ENCODE measurements at regions not wholly inside any gene's neighbourhood (a gene's known extent, or its start where the extent isn't known, plus 50 kb on each side); places are given as distances from the start of the nearest gene placed in this dataset.

DNA sequence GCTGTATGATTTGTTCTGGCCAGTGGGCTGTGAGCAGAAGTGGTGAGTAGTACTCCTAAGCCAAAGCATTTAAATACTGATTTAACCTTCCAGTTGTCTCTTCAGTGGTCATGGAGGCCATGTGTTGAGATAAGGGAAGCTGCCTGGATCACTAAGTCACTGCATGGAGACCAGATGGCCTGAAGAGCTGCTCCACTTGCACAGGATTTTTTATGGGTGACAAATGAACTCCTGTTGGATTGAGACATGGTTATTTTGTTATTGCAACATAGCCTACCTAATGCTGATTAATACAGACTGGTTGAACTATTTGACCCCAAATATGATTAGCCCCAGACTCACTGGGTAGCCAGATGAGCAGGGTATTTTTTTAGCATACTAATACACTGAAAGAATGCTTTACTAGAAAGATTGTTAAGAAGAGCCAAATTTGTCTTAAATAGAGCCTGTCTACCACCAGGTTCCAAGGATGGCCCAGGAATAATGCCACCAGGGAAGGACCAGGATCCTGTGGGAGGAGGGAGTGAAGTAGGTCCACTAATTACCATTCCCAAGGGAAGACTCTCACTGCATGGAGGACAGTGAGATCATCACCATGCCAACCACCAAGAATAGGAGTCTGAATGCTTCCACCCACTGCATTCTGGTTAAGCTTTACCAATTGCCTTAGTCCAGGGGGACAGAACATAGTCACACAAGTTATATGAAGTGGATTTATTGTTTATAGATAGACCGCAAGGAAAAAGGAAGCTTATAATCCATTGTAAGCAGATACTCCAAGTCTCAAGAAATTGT is 187.4 kb upstream of the IRX6 start:
- H3K36me3 ChIP-seq, result no peaks in the 10 kb centered on the region
- H3K4me1 ChIP-seq, result no peaks in the 10 kb centered on the region
- 89 to 97% methylated on average over 1 of the region's 1 CpG for WGBS, 2 donors
- no peak for DNase-seq
- TF ChIP-seq, protein P1, sequence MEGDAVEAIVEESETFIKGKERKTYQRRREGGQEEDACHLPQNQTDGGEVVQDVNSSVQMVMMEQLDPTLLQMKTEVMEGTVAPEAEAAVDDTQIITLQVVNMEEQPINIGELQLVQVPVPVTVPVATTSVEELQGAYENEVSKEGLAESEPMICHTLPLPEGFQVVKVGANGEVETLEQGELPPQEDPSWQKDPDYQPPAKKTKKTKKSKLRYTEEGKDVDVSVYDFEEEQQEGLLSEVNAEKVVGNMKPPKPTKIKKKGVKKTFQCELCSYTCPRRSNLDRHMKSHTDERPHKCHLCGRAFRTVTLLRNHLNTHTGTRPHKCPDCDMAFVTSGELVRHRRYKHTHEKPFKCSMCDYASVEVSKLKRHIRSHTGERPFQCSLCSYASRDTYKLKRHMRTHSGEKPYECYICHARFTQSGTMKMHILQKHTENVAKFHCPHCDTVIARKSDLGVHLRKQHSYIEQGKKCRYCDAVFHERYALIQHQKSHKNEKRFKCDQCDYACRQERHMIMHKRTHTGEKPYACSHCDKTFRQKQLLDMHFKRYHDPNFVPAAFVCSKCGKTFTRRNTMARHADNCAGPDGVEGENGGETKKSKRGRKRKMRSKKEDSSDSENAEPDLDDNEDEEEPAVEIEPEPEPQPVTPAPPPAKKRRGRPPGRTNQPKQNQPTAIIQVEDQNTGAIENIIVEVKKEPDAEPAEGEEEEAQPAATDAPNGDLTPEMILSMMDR (IDR thresholded peaks at IDR 0.05), result no peak
- H3K27me3 ChIP-seq, result peaks cover 0 to 5% (median 0%) of the 10 kb centered on the region in 7 donors
- no peak overlapping the region for H3K4me3 ChIP-seq
- intact Hi-C loops (cut with DNase I), result no loop called here
- H3K27ac ChIP-seq, result no peak overlapping the region
- ATAC-seq, result no peak
- no peaks in the 10 kb centered on the region for H3K9me3 ChIP-seq

DNA sequence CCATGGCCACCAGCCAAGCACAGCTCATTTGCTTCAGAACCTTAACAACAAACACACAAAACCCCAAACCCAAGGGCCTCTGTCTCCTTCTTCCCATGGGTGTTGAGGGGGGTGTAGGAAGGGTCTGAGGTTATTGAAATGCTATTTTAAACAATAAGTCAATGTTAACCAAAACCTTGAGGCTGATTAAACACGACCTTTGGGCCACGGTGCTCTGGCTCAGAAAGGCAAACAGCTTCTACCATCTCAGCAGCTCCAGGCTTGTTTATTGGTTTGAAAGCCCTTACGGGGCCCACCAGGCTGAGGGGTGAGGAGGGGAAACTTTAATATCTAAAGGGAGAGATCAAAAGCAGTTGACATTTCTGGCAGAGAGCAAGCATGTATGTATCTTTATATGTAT is 185.7 kb upstream of the IRX6 start:
- H3K4me1 ChIP-seq, result no peaks in the 10 kb centered on the region
- H3K4me3 ChIP-seq, result no peak overlapping the region
- DNase-seq, result no peak
- H3K27ac ChIP-seq, result no peak overlapping the region
- H3K36me3 ChIP-seq, result no peaks in the 10 kb centered on the region
- intact Hi-C loops (cut with DNase I), result no loop called here
- TF ChIP-seq, protein P1 (IDR thresholded peaks at IDR 0.05), result no peak
- peaks cover 0 to 2% (median 0%) of the 10 kb centered on the region in 7 donors for H3K27me3 ChIP-seq
- no peak for ATAC-seq
- no peaks in the 10 kb centered on the region for H3K9me3 ChIP-seq
- 69 to 75% methylated on average over 3 of the region's 3 CpGs for WGBS, 2 donors

DNA sequence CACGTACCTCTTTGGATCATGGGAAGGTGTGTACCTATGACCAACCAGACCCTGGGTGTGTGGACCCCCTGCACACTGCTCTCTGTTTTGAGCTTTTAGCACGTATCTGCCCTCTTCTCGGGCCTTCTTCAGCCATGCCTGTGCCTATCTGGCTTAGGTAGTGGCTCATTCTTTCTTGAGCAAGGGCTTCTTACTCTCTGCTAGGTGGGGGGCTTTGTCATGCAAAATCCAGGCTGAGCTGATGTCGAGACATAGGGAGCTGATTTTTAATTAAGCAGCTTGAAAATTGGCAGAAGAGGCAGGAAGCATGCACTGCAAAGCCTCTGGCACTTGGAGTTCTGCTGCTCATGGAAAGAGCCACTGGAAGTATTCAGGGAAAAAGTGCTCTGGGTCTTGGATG is 181.6 kb upstream of the IRX6 start:
- intact Hi-C loops (cut with DNase I), result no loop called here
- WGBS, 2 donors, result 61 to 77% methylated on average over 4 of the region's 4 CpGs

DNA sequence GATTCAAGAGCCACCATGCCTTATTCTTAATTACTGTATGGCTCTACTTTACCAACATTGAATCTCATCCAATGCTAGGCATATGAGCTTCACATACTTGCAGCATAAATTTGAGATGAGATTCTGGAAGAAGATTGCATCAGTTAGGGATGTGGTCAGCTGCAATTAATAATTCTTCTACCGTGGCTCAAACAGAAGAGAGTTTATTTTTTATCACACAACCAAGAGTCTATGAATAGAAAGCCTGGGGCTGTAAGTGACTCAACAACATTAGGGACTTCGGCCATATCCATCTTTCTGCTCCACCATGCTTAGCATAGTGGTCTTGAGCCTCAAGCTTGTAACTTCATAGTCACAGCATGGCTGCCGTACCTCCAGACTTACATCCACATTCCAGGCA is 179.4 kb upstream of the IRX6 start:
- no peak for DNase-seq

More for the DNA sequence above, 181.6 kb upstream of the IRX6 start:
- Histone ChIP-seq H3K27ac (no peak overlapping the region), H3K9me3 (no peaks in the 10 kb centered on the region), H3K36me3 (no peaks in the 10 kb centered on the region), H3K27me3 (peaks cover 0 to 7% (median 0%) of the 10 kb centered on the region in 7 donors), H3K4me3 (no peak overlapping the region), H3K4me1 (no peaks in the 10 kb centered on the region)
- no peak for DNase-seq
- TF ChIP-seq, protein P1 (IDR thresholded peaks at IDR 0.05), result no peak
- ATAC-seq, result no peak

More for the DNA sequence above, 179.4 kb upstream of the IRX6 start:
- Histone ChIP-seq H3K36me3 (no peaks in the 10 kb centered on the region), H3K9me3 (peaks cover 0 to 2% (median 0%) of the 10 kb centered on the region in 11 donors), H3K4me3 (no peak overlapping the region), H3K27ac (no peak overlapping the region), H3K4me1 (no peaks in the 10 kb centered on the region), H3K27me3 (peaks cover 0 to 7% (median 0%) of the 10 kb centered on the region in 7 donors)
- no peak for ATAC-seq
- intact Hi-C loops (cut with DNase I), result no loop called here
- TF ChIP-seq, protein P1 (IDR thresholded peaks at IDR 0.05), result no peak
- 80 to 84% methylated on average over 3 of the region's 3 CpGs for WGBS, 2 donors

Data from heart right ventricle (tissue), 16 donors.